ENCODE measurements at regions not wholly inside any gene's neighbourhood (a gene's known extent, or its start where the extent isn't known, plus 50 kb on each side); places are given as distances from the start of the nearest gene placed in this dataset.

GRCh38 chr14:101187816-101188570, 284.5 kb upstream of the RTL1 start:
- 82 to 85% methylated on average over 14 of the region's 14 CpGs for WGBS, 2 donors
- H3K4me1 ChIP-seq (ENCODE audit: control insufficient read depth in 5 of 5, insufficient read depth in 5 of 5, low read length in 5 of 5): peaks cover 0 to 16% (median 0%) of the 10 kb centered on the region in 5 donors
- H3K36me3 ChIP-seq (ENCODE audit: control insufficient read depth in 4 of 4, insufficient read depth in 4 of 4, low read length in 4 of 4): no peaks in the 10 kb centered on the region
- H3K9me3 ChIP-seq (ENCODE audit: control insufficient read depth in 4 of 4, insufficient read depth in 3 of 4, low read length in 3 of 4): no peaks in the 10 kb centered on the region
- H3K27me3 ChIP-seq (ENCODE audit: control insufficient read depth in 3 of 3, insufficient read depth in 3 of 3, low read length in 2 of 3): peaks cover 0 to 2% (median 0%) of the 10 kb centered on the region in 3 donors
- no peak overlapping the region for H3K4me3 ChIP-seq
- ATAC-seq (ENCODE audit: insufficient read depth, low FRiP score) (no peak), DNase-seq (no peak)
- no peak for TF ChIP-seq CTCF (IDR thresholded peaks at IDR 0.05; ENCODE audit: control extremely low read depth, extremely low read depth)
- H3K27ac ChIP-seq (ENCODE audit: low read depth in 1 of 2, low read length in 1 of 2): no peak overlapping the region
- no peak overlapping the region for H3K9ac ChIP-seq (ENCODE audit: insufficient read depth in 1 of 2, low read length in 2 of 2)

- no peaks in the 10 kb centered on the region for H3K36me3 ChIP-seq (ENCODE audit: control insufficient read depth in 4 of 4, insufficient read depth in 4 of 4, low read length in 4 of 4)
- H3K27ac ChIP-seq (ENCODE audit: low read depth in 1 of 2, low read length in 1 of 2): no peak overlapping the region
- peaks cover 0 to 2% (median 0%) of the 10 kb centered on the region in 3 donors for H3K27me3 ChIP-seq (ENCODE audit: control insufficient read depth in 3 of 3, insufficient read depth in 3 of 3, low read length in 2 of 3)
- TF ChIP-seq CTCF (IDR thresholded peaks at IDR 0.05; ENCODE audit: control extremely low read depth, extremely low read depth): no peak
- H3K4me3 ChIP-seq: no peak overlapping the region
- no peak overlapping the region for H3K9ac ChIP-seq (ENCODE audit: insufficient read depth in 1 of 2, low read length in 2 of 2)
- H3K4me1 ChIP-seq (ENCODE audit: control insufficient read depth in 5 of 5, insufficient read depth in 5 of 5, low read length in 5 of 5): peaks cover 0 to 18% (median 0%) of the 10 kb centered on the region in 5 donors
- 78 to 82% methylated on average over 7 of the region's 7 CpGs for WGBS, 2 donors
- no peak for ATAC-seq (ENCODE audit: insufficient read depth, low FRiP score)
- no peak for DNase-seq
- no peaks in the 10 kb centered on the region for H3K9me3 ChIP-seq (ENCODE audit: control insufficient read depth in 4 of 4, insufficient read depth in 3 of 4, low read length in 3 of 4)
These were observed 285.0 kb upstream of the RTL1 start for GRCh38 chr14:101188571-101188915.

GRCh38 chr14:101189266-101189665, 285.7 kb upstream of the RTL1 start:
- H3K27me3 ChIP-seq (ENCODE audit: control insufficient read depth in 3 of 3, insufficient read depth in 3 of 3, low read length in 2 of 3): peaks cover 0 to 2% (median 0%) of the 10 kb centered on the region in 3 donors
- no peak for TF ChIP-seq CTCF (IDR thresholded peaks at IDR 0.05; ENCODE audit: control extremely low read depth, extremely low read depth)
- 56% methylated on average over 2 of the region's 2 CpGs for WGBS, 2 donors

More at GRCh38 chr14:101189266-101189665, 285.7 kb upstream of the RTL1 start:
- Histone ChIP-seq H3K27ac (ENCODE audit: low read depth in 1 of 2, low read length in 1 of 2) (no peak overlapping the region), H3K9ac (ENCODE audit: insufficient read depth in 1 of 2, low read length in 2 of 2) (no peak overlapping the region), H3K4me3 (no peak overlapping the region), H3K36me3 (ENCODE audit: control insufficient read depth in 4 of 4, insufficient read depth in 4 of 4, low read length in 4 of 4) (no peaks in the 10 kb centered on the region), H3K4me1 (ENCODE audit: control insufficient read depth in 5 of 5, insufficient read depth in 5 of 5, low read length in 5 of 5) (peaks cover 0 to 16% (median 0%) of the 10 kb centered on the region in 5 donors), H3K9me3 (ENCODE audit: control insufficient read depth in 4 of 4, insufficient read depth in 3 of 4, low read length in 3 of 4) (no peaks in the 10 kb centered on the region)
- ATAC-seq (ENCODE audit: insufficient read depth, low FRiP score) (no peak), DNase-seq (no peak)
